GM21619 (cell line): ENCODE measurements at regions not wholly inside any gene's neighbourhood (a gene's known extent, or its start where the extent isn't known, plus 50 kb on each side); places are given as distances from the start of the nearest gene placed in this dataset.
"Not testable (repeated sequence)": the region's sequence is repeated elsewhere in the genome, so short reads cannot be mapped to it uniquely, and the experiment has no call there.

ENCODE experiments used
- ATAC-seq: cut with Tn5 transposase; IDR thresholded peaks from one replicate; pipeline ENCODE4 v1.9.1; 2021; ENCODE audit not compliant: unreplicated experiment

GRCh38 chr2:215863687-215864086, 149.7 kb downstream of the MREG start:
- ATAC-seq = no peak

DNA sequence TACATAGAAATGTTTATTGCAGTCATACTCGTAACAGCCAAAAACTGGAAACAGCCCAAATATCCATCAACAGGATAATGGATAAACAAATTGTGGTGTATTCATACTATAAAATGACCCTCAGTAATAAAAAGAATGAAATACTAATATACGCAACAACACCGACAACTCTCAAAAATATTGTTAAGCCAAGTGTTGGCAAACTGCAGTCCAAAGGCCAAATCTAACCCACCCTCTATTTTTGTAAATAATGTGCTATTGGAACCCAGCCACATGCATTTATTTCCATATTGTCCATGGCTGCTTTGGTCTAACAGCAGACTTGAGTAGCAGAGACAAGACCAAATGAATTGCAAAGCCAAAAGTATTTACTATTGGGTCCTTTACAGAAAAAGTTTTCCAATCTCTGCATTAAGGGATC, 151.0 kb downstream of the MREG start:
- ATAC-seq = no peak

DNA sequence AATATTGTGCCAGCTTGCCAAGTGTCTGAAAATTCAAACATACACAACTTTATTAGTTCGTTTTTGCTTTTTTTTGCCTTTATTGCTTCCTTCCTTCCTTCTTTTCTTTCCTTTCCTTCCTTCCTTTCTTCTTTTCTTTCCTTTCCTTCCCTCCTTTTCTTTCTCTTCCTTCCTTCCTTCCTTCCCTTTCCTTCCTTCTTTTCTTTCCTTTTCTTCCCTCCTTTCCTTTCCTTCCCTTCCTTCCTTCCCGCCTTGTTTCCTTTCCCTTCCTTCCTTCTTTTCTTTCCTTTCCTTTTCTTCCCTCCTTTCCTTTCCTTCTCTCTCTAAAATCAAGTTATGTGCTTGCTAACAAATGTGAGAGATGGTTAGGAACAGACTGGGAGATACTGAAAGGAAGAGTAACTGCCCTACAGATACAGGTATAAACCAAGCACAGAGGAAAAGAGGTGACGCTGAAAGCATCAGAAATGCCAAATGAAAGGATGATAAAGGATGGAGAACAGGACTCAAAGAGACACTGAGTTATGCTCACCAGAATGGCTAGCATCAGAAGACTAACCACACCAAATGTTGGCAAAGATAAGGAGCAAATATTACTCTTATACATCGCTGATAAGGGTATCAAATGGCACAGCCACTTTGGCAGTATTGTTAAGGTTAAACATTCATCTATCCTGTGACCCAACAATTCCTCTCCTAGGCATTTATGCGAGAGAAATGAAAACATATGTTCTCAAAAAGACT, 151.6 kb downstream of the MREG start:
- no peak for ATAC-seq

DNA sequence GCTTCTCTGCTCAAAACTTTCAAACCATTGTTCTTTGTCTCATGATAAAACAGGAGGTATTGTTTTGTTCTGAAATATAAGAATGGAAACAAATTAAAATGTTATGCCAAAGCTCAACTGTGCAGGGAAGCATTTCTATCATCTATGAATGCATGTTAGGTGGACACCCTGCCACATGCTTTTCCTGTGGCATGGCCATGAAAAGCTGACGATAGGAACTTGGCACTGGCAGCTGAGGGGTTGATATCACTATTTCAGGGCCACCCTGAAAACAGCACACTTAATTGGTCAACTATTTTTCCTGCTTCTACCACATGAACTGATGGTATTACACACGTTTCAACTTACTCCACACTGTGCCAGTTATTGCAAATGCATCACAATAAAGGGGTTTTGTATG, 157.3 kb downstream of the MREG start:
- ATAC-seq = no peak

DNA sequence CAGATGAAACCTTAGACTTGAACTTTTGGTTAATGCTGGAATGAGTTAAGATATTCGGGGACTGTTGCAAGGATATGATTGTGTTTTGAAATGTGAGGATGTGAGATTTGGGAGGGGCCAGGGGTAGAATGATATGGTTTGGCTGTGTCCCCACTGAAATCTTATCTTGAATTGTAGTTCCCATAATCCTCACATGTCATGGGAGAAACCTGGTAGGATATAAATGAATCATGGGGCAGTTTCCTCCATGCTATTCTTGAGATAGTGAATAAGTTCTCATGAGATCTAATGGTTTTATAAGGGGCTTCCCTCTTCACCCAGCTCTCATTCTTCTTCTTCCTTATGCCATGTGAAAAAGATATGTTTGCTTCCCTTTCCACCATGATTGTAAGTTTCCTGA, 158.0 kb downstream of the MREG start:
- ATAC-seq = not testable (repeated sequence)

- ATAC-seq = no peak
Measured at GRCh38 chr2:215854008-215854407, 159.3 kb downstream of the MREG start.

GRCh38 chr2:215851696-215852095, 161.7 kb downstream of the MREG start:
- no peak for ATAC-seq

GRCh38 chr2:215851082-215851481, 162.3 kb downstream of the MREG start:
- ATAC-seq = no peak

DNA sequence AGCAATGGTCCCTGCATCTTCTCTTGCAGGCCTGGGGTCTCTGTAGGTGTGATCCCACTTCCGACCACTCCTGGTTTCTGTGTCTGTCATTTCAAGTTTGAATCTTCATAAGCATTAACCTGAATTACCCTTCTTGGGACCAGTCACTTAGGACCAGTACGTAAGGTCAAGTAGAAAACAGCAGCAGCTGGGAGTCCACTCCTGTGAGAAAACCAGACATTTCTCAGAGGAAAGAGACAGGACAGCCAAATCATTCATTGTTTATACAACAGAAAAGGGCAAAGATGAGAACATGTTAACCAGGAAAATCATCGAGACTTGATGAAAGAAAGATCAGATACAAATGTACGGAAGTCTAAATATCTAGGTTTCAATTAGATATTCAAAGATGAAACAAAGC, 163.0 kb downstream of the MREG start:
- ATAC-seq = no peak

DNA sequence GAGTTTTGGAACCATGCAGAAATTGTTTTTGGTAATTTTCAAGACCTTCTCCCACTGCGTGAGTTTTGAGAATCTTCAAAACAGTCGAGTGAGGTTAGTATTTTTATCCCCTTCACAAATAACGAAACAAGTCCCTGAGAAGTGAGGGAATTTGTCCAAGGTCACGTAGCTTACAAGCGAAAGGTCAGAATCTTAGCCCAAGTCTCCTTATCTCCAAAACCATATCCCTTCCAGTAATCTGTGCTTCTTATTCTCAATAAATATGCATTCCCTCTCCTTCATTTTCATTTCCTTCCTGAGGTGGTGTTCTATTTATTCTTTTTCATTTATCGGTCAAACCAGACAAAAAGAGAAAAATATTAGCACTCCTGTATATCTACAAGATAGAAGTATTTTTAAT, 163.6 kb downstream of the MREG start:
- ATAC-seq = no peak

GRCh38 chr2:215848698-215849097, 164.7 kb downstream of the MREG start:
- no peak for ATAC-seq

GRCh38 chr2:215848146-215848545, 165.2 kb downstream of the MREG start:
- ATAC-seq = no peak

GRCh38 chr2:215847718-215848117, 165.6 kb downstream of the MREG start:
- no peak for ATAC-seq

DNA sequence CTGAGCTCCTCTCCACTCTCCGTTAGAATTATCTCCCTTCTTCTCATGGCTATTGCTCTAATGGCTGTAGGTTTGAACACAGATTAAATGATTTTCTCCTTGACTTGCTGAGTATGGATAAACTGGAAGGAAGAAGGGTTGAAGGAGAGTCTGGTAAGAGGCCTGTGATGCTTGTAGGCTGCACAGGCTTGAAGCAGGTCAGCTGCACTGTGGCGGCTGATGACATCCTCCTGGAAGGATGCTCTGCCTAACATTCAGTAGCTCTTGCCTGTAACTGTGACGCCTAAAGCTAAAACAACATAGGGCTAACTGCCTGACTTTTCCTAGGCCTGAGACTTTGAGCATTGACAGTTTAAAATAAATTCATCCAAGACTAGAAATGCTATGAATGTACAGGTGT, 166.3 kb downstream of the MREG start:
- ATAC-seq = no peak

DNA sequence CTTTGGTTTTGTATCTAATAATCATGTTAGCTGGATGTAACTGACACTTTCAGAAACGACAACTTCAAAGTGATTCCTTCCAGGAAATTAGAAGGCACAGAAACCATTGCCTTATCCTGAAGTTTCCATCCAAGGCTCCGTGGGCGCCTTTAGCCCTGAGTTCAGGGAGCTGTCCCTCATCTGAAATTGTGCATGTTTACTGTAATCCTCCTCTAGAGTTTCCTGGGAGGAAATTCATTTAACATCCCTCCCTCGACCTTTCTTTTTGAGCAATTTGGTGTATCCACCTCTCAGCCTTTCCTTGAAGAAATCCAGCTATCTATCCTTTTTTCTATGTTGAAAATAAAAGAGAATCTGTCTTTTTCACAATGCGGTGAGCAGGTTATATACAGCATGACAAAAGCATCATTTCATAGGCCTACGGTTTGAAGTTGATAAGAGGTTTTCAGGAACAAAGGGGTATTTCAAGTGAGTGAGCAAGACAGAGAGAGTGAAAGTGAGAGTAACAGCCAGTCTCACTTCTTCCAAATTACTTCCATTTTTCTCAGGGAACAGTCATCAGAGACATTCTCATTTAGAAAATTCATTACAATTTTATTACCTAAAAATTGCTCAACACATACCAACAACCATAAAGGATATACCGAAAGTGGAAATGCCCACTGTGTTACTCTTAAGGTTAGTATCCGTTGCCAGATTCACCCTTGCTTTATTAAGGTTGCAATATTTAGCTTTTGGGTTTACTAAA, 167.3 kb downstream of the MREG start:
- peak; percentile 61 for ATAC-seq

DNA sequence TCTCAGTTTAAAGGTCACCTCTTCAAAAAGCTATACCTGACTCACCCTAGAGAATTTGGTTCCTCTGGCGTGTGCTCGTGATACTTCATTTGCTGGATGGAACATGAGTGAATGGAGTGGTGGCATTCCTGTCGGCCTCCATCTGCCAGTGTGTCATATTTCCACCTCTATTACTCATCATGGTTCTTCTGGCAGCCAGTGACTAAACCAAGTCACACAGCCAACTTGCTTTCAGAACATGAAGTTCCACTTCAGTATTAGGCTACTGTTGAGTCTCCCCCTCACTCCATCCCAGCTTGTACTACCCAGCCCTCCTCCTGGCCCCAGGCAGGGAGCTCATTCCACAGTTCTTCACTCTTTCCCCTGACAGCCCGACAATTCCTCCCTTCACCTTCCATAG, 169.8 kb downstream of the MREG start:
- no peak for ATAC-seq

GRCh38 chr2:215841175-215841816, 172.1 kb downstream of the MREG start:
- peak; percentile 2 for ATAC-seq

- no peak for ATAC-seq
Measured at GRCh38 chr2:215839816-215840215, 173.5 kb downstream of the MREG start.

DNA sequence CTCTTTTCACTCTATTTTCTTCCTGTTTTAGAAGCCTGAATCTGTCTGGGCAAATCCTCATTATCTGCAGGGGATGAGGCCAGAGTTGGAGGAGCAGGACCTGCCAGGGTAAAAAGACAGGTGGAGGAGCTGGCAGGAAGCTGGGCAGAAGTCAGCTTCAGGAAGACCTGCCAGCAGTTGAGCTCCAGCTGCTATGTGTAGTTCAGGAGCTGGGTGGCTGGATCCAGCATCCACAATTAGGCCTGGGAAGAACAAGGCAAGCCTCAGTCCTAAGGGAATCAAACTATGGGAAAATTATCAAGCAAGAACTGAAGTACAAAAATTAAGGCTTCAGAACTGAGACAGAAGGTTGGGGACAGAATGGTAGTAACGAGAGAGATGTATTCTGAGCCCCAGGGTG, 174.0 kb downstream of the MREG start:
- no peak for ATAC-seq

GRCh38 chr2:215836881-215837280, 176.5 kb downstream of the MREG start:
- ATAC-seq = no peak

- ATAC-seq = no peak
Measured at GRCh38 chr2:215835657-215836056, 177.7 kb downstream of the MREG start.

DNA sequence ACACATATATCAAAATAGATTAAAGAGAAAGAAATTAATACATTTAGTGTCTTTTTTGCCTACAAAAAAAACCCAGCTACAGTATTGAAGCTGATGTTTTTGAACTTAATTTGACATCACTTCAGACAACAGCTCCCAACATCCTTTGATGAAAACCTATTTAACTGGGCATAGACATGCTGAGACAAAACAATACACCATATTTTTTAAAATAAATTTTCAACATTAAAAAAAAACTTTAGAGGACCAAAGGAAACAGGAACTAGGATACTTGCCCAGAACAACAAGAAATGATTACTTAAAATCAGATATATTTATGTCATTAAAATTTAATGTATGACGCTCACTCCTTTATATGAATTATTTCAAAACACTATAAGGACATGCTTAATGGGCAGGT, 178.1 kb downstream of the MREG start:
- no peak for ATAC-seq
